Erythroblast (primary cell): ENCODE measurements at regions not wholly inside any gene's neighbourhood (a gene's known extent, or its start where the extent isn't known, plus 50 kb on each side); places are given as distances from the start of the nearest gene placed in this dataset.

Experiments
- DNase-seq, 2 experiments: peaks; one replicate each; lab custom pipeline; 2025; lab: John Stamatoyannopoulos, UW
- GATA1 ChIP-seq: IDR thresholded peaks from 2 replicates; pipeline ENCODE4 v1.6.1; 2011; ENCODE audit warnings: low read depth, mild to moderate bottlenecking, control low read depth, low read length, moderate library complexity
- POLR2A ChIP-seq: IDR thresholded peaks from 2 replicates; pipeline ENCODE4 v1.6.1; 2011; ENCODE audit warnings: mild to moderate bottlenecking, low read length

DNA sequence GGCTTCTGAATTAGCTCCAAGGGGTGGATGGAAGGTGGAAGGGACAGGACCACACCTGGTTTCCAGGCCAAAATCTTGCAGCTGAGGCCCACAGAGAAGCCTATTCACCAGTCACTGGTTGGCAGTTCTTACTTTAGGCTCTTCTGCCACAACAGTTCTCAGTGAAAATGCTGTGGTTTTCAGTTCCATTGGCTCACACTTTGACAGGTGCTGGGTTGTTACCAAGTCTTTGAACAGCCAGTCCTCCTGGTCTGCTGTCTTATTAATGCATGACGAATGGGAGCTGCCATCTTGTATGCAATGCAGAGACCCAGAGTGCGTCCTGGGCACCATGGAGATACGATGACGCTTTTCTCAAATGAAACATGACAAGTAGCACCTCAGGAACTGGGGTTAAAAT lies 232.0 kb upstream of the ZBED5 start:
- TF ChIP-seq POLR2A (no peak), GATA1 (no peak)
- DNase-seq, result no peak

GRCh38 chr11:11086979-11087378 lies 229.1 kb upstream of the ZBED5 start:
- DNase-seq, result no peak
- TF ChIP-seq GATA1 (no peak), POLR2A (no peak)

- DNase-seq, result no peak
- TF ChIP-seq GATA1 (no peak), POLR2A (no peak)
Observed at GRCh38 chr11:11085580-11085979, 227.7 kb upstream of the ZBED5 start.

DNA sequence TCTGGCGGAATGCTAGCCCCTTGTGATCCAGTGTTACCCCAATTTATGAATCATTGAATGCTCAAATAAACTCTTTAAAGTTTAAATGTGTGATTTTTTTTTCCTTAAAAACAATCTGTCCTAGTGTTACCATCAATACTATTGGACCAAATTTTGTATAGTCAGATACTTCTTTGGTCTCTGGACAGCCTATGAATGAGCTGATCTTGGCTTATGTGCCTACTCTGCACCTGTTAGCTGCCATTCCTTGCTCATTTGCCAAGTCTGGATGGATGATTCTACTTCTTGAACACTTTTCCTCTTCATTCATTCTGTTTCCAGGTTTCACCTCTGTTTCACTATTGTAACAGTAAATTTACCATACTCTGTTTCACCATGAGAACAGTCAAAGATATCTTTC lies 226.5 kb upstream of the ZBED5 start:
- no peak for DNase-seq
- TF ChIP-seq POLR2A (no peak), GATA1 (no peak)

GRCh38 chr11:11083441-11083840 lies 225.6 kb upstream of the ZBED5 start:
- DNase-seq, result no peak
- TF ChIP-seq GATA1, result no peak
- no peak for TF ChIP-seq POLR2A

- TF ChIP-seq POLR2A (no peak), GATA1 (no peak)
- DNase-seq, result no peak
Observed at GRCh38 chr11:11082646-11083045, 224.8 kb upstream of the ZBED5 start.

DNA sequence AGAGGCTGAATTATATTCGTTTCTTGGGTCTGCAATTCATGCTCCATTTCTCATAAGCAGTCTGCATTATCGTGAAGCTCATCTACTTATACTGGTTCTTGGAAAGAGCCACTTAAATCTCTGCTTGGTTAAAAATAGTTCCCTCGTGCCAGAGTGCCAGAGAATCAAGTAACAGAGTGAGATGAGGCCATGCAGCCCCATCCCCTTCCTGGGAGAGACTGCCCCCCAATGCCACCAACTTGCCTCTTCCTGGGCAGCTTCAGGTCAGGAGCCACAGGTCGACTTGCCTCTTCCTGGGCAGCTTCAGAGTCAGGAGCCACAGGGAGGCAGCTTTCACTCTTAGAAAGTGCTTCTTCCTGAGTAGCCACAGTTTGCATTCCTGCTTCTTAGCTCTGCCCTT lies 223.9 kb upstream of the ZBED5 start:
- DNase-seq, result no peak
- TF ChIP-seq POLR2A (no peak), GATA1 (no peak)

GRCh38 chr11:11081288-11081687 lies 223.4 kb upstream of the ZBED5 start:
- TF ChIP-seq GATA1 (no peak), POLR2A (no peak)
- no peak for DNase-seq

- no peak for DNase-seq
- no peak for TF ChIP-seq POLR2A
- no peak for TF ChIP-seq GATA1
Observed at GRCh38 chr11:11078344-11079086, 220.7 kb upstream of the ZBED5 start.

DNA sequence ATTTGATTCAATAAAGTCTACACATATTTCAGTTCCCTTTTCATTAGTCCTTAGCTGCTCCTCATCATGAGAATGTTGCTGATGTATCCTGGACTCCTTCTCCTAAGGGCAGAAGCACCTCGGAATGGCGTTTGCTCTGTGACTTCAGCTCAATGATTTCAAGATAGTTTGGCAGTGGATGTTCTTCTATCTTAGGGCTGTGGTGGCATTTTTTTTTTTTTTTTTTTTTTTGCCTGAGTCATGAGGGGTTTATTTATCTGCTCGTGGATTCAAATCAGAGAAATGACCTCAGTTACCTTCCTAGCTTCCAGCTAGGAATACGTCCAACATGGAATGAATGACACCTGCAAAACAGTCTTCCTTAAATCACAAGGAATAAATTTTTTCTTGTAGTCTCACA lies 220.0 kb upstream of the ZBED5 start:
- no peak for DNase-seq
- TF ChIP-seq POLR2A, result no peak
- TF ChIP-seq GATA1, result no peak

- no peak for DNase-seq
- TF ChIP-seq GATA1 (no peak), POLR2A (no peak)
Observed at GRCh38 chr11:11076879-11077278, 219.0 kb upstream of the ZBED5 start.

DNA sequence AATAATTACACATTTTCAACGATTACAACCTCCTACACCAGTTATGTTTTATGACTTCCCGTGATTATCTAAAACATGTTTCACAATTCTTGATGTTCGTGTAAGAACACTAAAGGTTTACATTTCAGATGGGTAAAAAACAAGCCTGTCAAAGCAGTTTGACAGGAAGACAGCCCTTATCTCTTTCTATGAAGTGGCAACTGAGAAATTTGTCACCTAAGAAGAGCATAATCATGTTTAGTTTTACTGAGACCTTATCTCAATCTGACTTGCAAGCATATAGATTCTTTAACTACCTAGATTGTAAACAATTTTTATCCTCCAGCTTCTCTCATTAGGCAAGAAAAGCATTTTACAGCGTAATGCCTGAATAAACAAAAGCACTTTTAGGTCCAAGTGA lies 218.4 kb upstream of the ZBED5 start:
- DNase-seq, result no peak
- TF ChIP-seq POLR2A (no peak), GATA1 (no peak)

- TF ChIP-seq POLR2A (no peak), GATA1 (no peak)
- no peak for DNase-seq
Observed at GRCh38 chr11:11075515-11076171, 217.8 kb upstream of the ZBED5 start.

GRCh38 chr11:11074686-11075335 lies 217.0 kb upstream of the ZBED5 start:
- TF ChIP-seq GATA1 (no peak), POLR2A (no peak)
- DNase-seq, result no peak
